CD4-positive, alpha-beta T cell treated with Interleukin-17A for 1 hour (primary cell): ENCODE measurements at regions not wholly inside any gene's neighbourhood (a gene's known extent, or its start where the extent isn't known, plus 50 kb on each side); places are given as distances from the start of the nearest gene placed in this dataset.
"Not testable (repeated sequence)": the region's sequence is repeated elsewhere in the genome, so short reads cannot be mapped to it uniquely, and the experiment has no call there.

Experiments used
- DNase-seq: peaks from one replicate; pipeline ENCODE4 v3.0.0-alpha.2; 2020

- no peak for DNase-seq
These were observed 581.2 kb upstream of the ADGRB3 start for GRCh38 chr6:68053805-68054373.

GRCh38 chr6:68052234-68052633 lies 582.8 kb upstream of the ADGRB3 start:
- no peak for DNase-seq

GRCh38 chr6:68049562-68049961 lies 585.5 kb upstream of the ADGRB3 start:
- DNase-seq: no peak

- DNase-seq: no peak
These were observed 588.3 kb upstream of the ADGRB3 start for GRCh38 chr6:68046756-68047155.

- DNase-seq: no peak
These were observed 588.8 kb upstream of the ADGRB3 start for GRCh38 chr6:68046302-68046701.

GRCh38 chr6:68045193-68045592 lies 589.9 kb upstream of the ADGRB3 start:
- no peak for DNase-seq

GRCh38 chr6:68044264-68044663 lies 590.8 kb upstream of the ADGRB3 start:
- DNase-seq: no peak

GRCh38 chr6:68043122-68043398 lies 592.0 kb upstream of the ADGRB3 start:
- DNase-seq: no peak

- DNase-seq: no peak
These were observed 592.6 kb upstream of the ADGRB3 start for GRCh38 chr6:68042339-68043121.

- DNase-seq: no peak
These were observed 594.3 kb upstream of the ADGRB3 start for GRCh38 chr6:68040780-68041179.

GRCh38 chr6:68040312-68040778 lies 594.7 kb upstream of the ADGRB3 start:
- DNase-seq: no peak

GRCh38 chr6:68039641-68040311 lies 595.3 kb upstream of the ADGRB3 start:
- no peak for DNase-seq

- DNase-seq: no peak
These were observed 596.2 kb upstream of the ADGRB3 start for GRCh38 chr6:68038815-68039408.

- no peak for DNase-seq
These were observed 602.9 kb upstream of the ADGRB3 start for GRCh38 chr6:68032217-68032616.

GRCh38 chr6:68031054-68031453 lies 604.0 kb upstream of the ADGRB3 start:
- no peak for DNase-seq

GRCh38 chr6:68026483-68026882 lies 608.6 kb upstream of the ADGRB3 start:
- DNase-seq: no peak

GRCh38 chr6:68025764-68026163 lies 609.3 kb upstream of the ADGRB3 start:
- DNase-seq: no peak

- no peak for DNase-seq
These were observed 610.4 kb upstream of the ADGRB3 start for GRCh38 chr6:68024570-68025269.

GRCh38 chr6:68022968-68023367 lies 612.1 kb upstream of the ADGRB3 start:
- DNase-seq: not testable (repeated sequence)

- DNase-seq: no peak
These were observed 621.1 kb upstream of the ADGRB3 start for GRCh38 chr6:68013780-68014515.

GRCh38 chr6:68012822-68013221 lies 622.3 kb upstream of the ADGRB3 start:
- DNase-seq: no peak

- DNase-seq: no peak
These were observed 624.1 kb upstream of the ADGRB3 start for GRCh38 chr6:68010936-68011335.

GRCh38 chr6:68008445-68008844 lies 626.6 kb upstream of the ADGRB3 start:
- DNase-seq: no peak
